Transverse colon (tissue), 4 donors: ENCODE measurements at regions not wholly inside any gene's neighbourhood (a gene's known extent, or its start where the extent isn't known, plus 50 kb on each side); places are given as distances from the start of the nearest gene placed in this dataset.
"Not testable (repeated sequence)": the region's sequence is repeated elsewhere in the genome, so short reads cannot be mapped to it uniquely, and the experiment has no call there.

Source experiments
- DNase-seq: peaks from one replicate; pipeline ENCODE4 v3.0.0-alpha.2; 2019
- H3K27ac ChIP-seq, 4 donors: fragments of 200-600 bp; sonication (generic); 2 replicates each; pipeline ENCODE4 v1.5.1; 2016 to 2018; ENCODE audit warnings: inconsistent platforms in 4 of 4
- H3K27me3 ChIP-seq: fragments of 200-600 bp; sonication (generic); 2 replicates; pipeline ENCODE4 v1.5.1; 2017; ENCODE audit warnings: inconsistent platforms
- H3K36me3 ChIP-seq, 4 donors: fragments of 200-600 bp; sonication (generic); 2 replicates each; pipeline ENCODE4 v1.5.1; 2017 to 2019; ENCODE audit warnings: inconsistent platforms in 4 of 4
- H3K4me1 ChIP-seq, 4 donors: fragments of 200-600 bp; sonication (generic); 2 replicates each; pipeline ENCODE4 v1.5.1; 2017 to 2020; ENCODE audit warnings: inconsistent platforms in 4 of 4
- H3K4me3 ChIP-seq, 4 donors: fragments of 200-600 bp; sonication (generic); 1 replicate in 1 of 4; 2 replicates in 3 of 4; pipeline versions ENCODE4 v1.5.1 to v1.6.1; 2017 to 2019; ENCODE audit warnings: inconsistent platforms in 4 of 4
- H3K9me3 ChIP-seq, 2 donors: fragments of 200-600 bp; sonication (generic); 2 replicates each; pipeline ENCODE4 v1.5.1; 2017 to 2019; ENCODE audit warnings: inconsistent platforms in 2 of 2
- CTCF ChIP-seq, 5 experiments: fragments of 200-600 bp in 3 of 5; fragments of 450-650 bp in 2 of 5; sonication (generic) in 3 of 5; IDR thresholded peaks; 1 replicate in 2 of 5; 2 replicates in 3 of 5; pipeline ENCODE4 v1.5.1; 2016 to 2017; ENCODE audit warnings: antibody characterized with exemption in 5 of 5, inconsistent platforms in 3 of 5, mild to moderate bottlenecking in 2 of 5, moderate library complexity in 1 of 5
- EP300 ChIP-seq: sonication (generic); formaldehyde crosslinking; IDR thresholded peaks from one replicate; pipeline ENCODE4 v1.6.1; 2017; ENCODE audit warnings: antibody characterized with exemption, low read depth
- POLR2A ChIP-seq: fragments of 450-650 bp; IDR thresholded peaks from one replicate; pipeline ENCODE4 v1.6.1; 2016; ENCODE audit warnings: antibody characterized with exemption, mild to moderate bottlenecking, moderate library complexity
- POLR2AphosphoS5 ChIP-seq, 3 donors: sonication (generic); formaldehyde crosslinking; IDR thresholded peaks; one replicate each; pipeline ENCODE4 v1.6.1; 2016; ENCODE audit warnings: antibody characterized with exemption in 3 of 3
- WGBS, 2 donors: methylation state at CpG; one replicate each; pipeline ENCODE4 v1.1.5; 2018; ENCODE audit warnings: low coverage in 1 of 2; 5-methylcytosine and 5-hydroxymethylcytosine counted together
- in situ Hi-C, 4 donors: fragments of 200-750 bp; cut with MboI; loops; one replicate each; pipeline versions ENCODE4 v1.15.0 to v1.15.1; 2017; ENCODE audit warnings: low sequenced_read_pairs in 3 of 4, low pct_ligation_motif_present in 1 of 4, low pct_unique_long_range_greater_than_20kb in 1 of 4
- intact Hi-C: fragments of 100-400 bp; cut with DNase I; formaldehyde crosslinking; loops from one replicate; pipeline ENCODE4 v1.15.1; 2023; ENCODE audit warnings: low total_unique reads

- no peaks in the 10 kb centered on the region for H3K27me3 ChIP-seq
- in situ Hi-C loops: no loop called here
- H3K4me1 ChIP-seq: no peaks in the 10 kb centered on the region
- intact Hi-C loops: no loop called here
- no peak overlapping the region for H3K4me3 ChIP-seq
- H3K9me3 ChIP-seq: no peaks in the 10 kb centered on the region
- DNase-seq: no peak
- no peak for TF ChIP-seq EP300
- no peak for TF ChIP-seq CTCF (IDR thresholded peaks at IDR 0.05)
- TF ChIP-seq POLR2AphosphoS5 (IDR thresholded peaks at IDR 0.05): no peak
- no peak for TF ChIP-seq POLR2A
- no peaks in the 10 kb centered on the region for H3K36me3 ChIP-seq
- no peak overlapping the region for H3K27ac ChIP-seq
- 78 to 89% methylated on average over 3 to 11 of the region's 11 CpGs for WGBS, 2 donors
These were observed 84.0 kb upstream of the PLAAT1 start for GRCh38 chr3:193157051-193157450.

- in situ Hi-C loops: no loop called here
- no peaks in the 10 kb centered on the region for H3K27me3 ChIP-seq
- H3K36me3 ChIP-seq: no peaks in the 10 kb centered on the region
- no peaks in the 10 kb centered on the region for H3K9me3 ChIP-seq
- no peak for DNase-seq
- no peaks in the 10 kb centered on the region for H3K4me1 ChIP-seq
- H3K27ac ChIP-seq: no peak overlapping the region
- no peak overlapping the region for H3K4me3 ChIP-seq
- no peak for TF ChIP-seq POLR2A
- TF ChIP-seq POLR2AphosphoS5 (IDR thresholded peaks at IDR 0.05): no peak
- 59 to 72% methylated on average over 3 to 4 of the region's 4 CpGs for WGBS, 2 donors
- intact Hi-C loops: no loop called here
These were observed 75.4 kb upstream of the PLAAT1 start for GRCh38 chr3:193165431-193166120.

- WGBS, 2 donors: 25 to 41% methylated on average over 1 to 3 of the region's 3 CpGs
- no peaks in the 10 kb centered on the region for H3K9me3 ChIP-seq
- intact Hi-C loops: no loop called here
- no peak for TF ChIP-seq CTCF (IDR thresholded peaks at IDR 0.05)
- no peak for TF ChIP-seq EP300
- TF ChIP-seq POLR2A: no peak
- TF ChIP-seq POLR2AphosphoS5 (IDR thresholded peaks at IDR 0.05): no peak
- H3K4me3 ChIP-seq: no peak overlapping the region
- in situ Hi-C loops: no loop called here
- H3K27me3 ChIP-seq: no peaks in the 10 kb centered on the region
- DNase-seq: no peak
- no peaks in the 10 kb centered on the region for H3K36me3 ChIP-seq
- H3K27ac ChIP-seq: no peak overlapping the region
- H3K4me1 ChIP-seq: no peaks in the 10 kb centered on the region
These were observed 72.1 kb upstream of the PLAAT1 start for GRCh38 chr3:193168931-193169330.

GRCh38 chr3:193174140-193174539 is 66.9 kb upstream of the PLAAT1 start:
- no peak for DNase-seq
- Histone ChIP-seq H3K4me3 (no peak overlapping the region), H3K36me3 (no peaks in the 10 kb centered on the region), H3K4me1 (no peaks in the 10 kb centered on the region), H3K27ac (no peak overlapping the region), H3K9me3 (no peaks in the 10 kb centered on the region), H3K27me3 (no peaks in the 10 kb centered on the region)
- 87 to 100% methylated on average over 1 of the region's 1 CpG for WGBS, 2 donors
- in situ Hi-C loops (no loop called here), intact Hi-C loops (no loop called here)
- no peak for TF ChIP-seq POLR2AphosphoS5 (IDR thresholded peaks at IDR 0.05)
- no peak for TF ChIP-seq CTCF (IDR thresholded peaks at IDR 0.05)
- TF ChIP-seq EP300: no peak
- TF ChIP-seq POLR2A: no peak

GRCh38 chr3:193179332-193180012 is 61.5 kb upstream of the PLAAT1 start:
- H3K27ac ChIP-seq, H3K9me3 ChIP-seq, DNase-seq, H3K27me3 ChIP-seq, H3K4me1 ChIP-seq, H3K4me3 ChIP-seq, intact Hi-C loops, H3K36me3 ChIP-seq: not testable (repeated sequence)
- in situ Hi-C loops: loop anchor here in 1 of 4 donors (25.0 kb wide), 1 partner anchor 383 kb away; the partner anchor contains the start of gene ATP13A4
- 65 to 73% methylated on average over 2 to 8 of the region's 8 CpGs for WGBS, 2 donors
